Neural crest cell (in vitro differentiated cells): ENCODE measurements at regions not wholly inside any gene's neighbourhood (a gene's known extent, or its start where the extent isn't known, plus 50 kb on each side); places are given as distances from the start of the nearest gene placed in this dataset.

Experiments used
- DNase-seq: peaks from one replicate; pipeline ENCODE4 v3.0.0; 2021; ENCODE audit warnings: low read depth, mixed read lengths, low spot score
- H3K27ac Mint-ChIP-seq: one replicate; pipeline ENCODE4 v1.8.0; 2021; ENCODE audit warnings: mild to moderate bottlenecking, mixed read lengths; ENCODE audit not compliant: unreplicated experiment
- H3K27me3 Mint-ChIP-seq: 2 replicates; pipeline ENCODE4 v1.8.0; 2021; ENCODE audit warnings: low read depth, mild to moderate bottlenecking, mixed read lengths
- H3K36me3 Mint-ChIP-seq: 2 replicates; pipeline ENCODE4 v1.8.0; 2021; ENCODE audit warnings: low read depth, mild to moderate bottlenecking, mixed read lengths
- H3K4me1 Mint-ChIP-seq: 2 replicates; pipeline ENCODE4 v1.8.0; 2021; ENCODE audit warnings: mixed read lengths
- H3K4me3 Mint-ChIP-seq: one replicate; pipeline ENCODE4 v1.8.0; 2021; ENCODE audit warnings: mild to moderate bottlenecking, mixed read lengths
- H3K9me3 Mint-ChIP-seq: 2 replicates; pipeline ENCODE4 v1.8.0; 2021; ENCODE audit warnings: mixed read lengths
- CTCF ChIP-seq: fragments of 200-600 bp; sonication (generic); conservative IDR thresholded peaks from 2 replicates; pipeline ENCODE4 v1.5.0; 2021; ENCODE audit warnings: antibody characterized with exemption, mild to moderate bottlenecking

GRCh38 chr1:213678753-213679152, 309.0 kb upstream of the PROX1 start:
- Mint-ChIP-seq H3K4me3 (no peak overlapping the region), H3K9me3 (no peaks in the 10 kb centered on the region), H3K27me3 (no peaks in the 10 kb centered on the region), H3K36me3 (no peaks in the 10 kb centered on the region), H3K4me1 (no peaks in the 10 kb centered on the region), H3K27ac (no peak overlapping the region)
- DNase-seq: no peak
- TF ChIP-seq CTCF: no peak

GRCh38 chr1:213679153-213679552, 308.6 kb upstream of the PROX1 start:
- H3K9me3 Mint-ChIP-seq: no peaks in the 10 kb centered on the region
- TF ChIP-seq CTCF: no peak
- H3K27ac Mint-ChIP-seq: no peak overlapping the region
- H3K36me3 Mint-ChIP-seq: no peaks in the 10 kb centered on the region
- H3K27me3 Mint-ChIP-seq: no peaks in the 10 kb centered on the region
- no peak for DNase-seq
- H3K4me3 Mint-ChIP-seq: no peak overlapping the region
- H3K4me1 Mint-ChIP-seq: no peaks in the 10 kb centered on the region

GRCh38 chr1:213680677-213681325, 307.0 kb upstream of the PROX1 start:
- no peak overlapping the region for H3K27ac Mint-ChIP-seq
- TF ChIP-seq CTCF: no peak
- no peaks in the 10 kb centered on the region for H3K4me1 Mint-ChIP-seq
- H3K9me3 Mint-ChIP-seq: no peaks in the 10 kb centered on the region
- H3K36me3 Mint-ChIP-seq: no peaks in the 10 kb centered on the region
- DNase-seq: no peak
- H3K27me3 Mint-ChIP-seq: no peaks in the 10 kb centered on the region
- no peak overlapping the region for H3K4me3 Mint-ChIP-seq

GRCh38 chr1:213681788-213682340, 305.9 kb upstream of the PROX1 start:
- Mint-ChIP-seq H3K27ac (no peak overlapping the region), H3K4me3 (no peak overlapping the region), H3K4me1 (no peaks in the 10 kb centered on the region), H3K36me3 (no peaks in the 10 kb centered on the region), H3K9me3 (no peaks in the 10 kb centered on the region), H3K27me3 (no peaks in the 10 kb centered on the region)
- TF ChIP-seq CTCF: no peak
- DNase-seq: no peak

- Mint-ChIP-seq H3K27ac (no peak overlapping the region), H3K27me3 (no peaks in the 10 kb centered on the region), H3K4me3 (no peak overlapping the region), H3K36me3 (no peaks in the 10 kb centered on the region), H3K4me1 (no peaks in the 10 kb centered on the region), H3K9me3 (no peaks in the 10 kb centered on the region)
- no peak for TF ChIP-seq CTCF
- DNase-seq: no peak
These were observed 304.2 kb upstream of the PROX1 start for GRCh38 chr1:213683529-213683928.
